ENCODE measurements at regions not wholly inside any gene's neighbourhood (a gene's known extent, or its start where the extent isn't known, plus 50 kb on each side); places are given as distances from the start of the nearest gene placed in this dataset.

DNA sequence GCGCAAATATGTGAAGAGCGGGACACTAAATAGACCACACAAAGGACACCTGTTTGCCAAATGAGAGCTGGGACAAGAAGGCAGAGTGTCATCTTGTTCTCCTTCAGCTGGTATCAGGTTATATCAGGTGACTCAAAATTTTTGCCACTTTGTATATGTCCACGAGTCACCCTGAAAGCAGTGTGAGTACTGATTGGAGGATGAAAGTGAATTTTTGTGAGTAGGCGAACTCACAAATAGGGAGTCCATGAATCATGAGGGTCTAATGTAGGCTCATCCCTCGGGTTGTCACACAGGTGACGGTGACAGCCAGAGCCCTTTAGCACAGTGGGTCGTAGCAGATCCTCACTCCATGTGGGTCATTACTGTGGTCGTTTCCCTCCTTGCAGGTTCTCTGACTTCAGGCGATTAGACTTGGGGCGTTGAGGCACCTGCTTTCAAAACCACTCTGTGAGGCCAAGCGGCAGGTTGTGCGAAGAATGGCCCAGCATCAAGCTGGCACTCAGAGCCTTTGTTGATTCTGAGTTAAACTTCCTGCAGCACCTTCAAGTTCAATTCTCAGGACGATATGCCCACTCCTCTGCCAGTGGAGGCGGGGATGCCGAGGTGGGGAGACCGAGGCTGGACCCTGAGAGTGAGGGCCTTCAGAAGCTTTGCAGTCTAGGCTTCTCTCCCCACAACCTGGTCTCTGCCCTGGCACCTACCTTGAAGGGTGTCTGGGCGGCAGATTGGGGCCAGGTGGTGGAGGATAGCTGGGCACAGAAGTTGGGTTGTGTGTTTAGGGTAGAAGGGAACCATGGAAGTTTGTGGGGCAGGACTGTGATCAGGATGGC is 173.8 kb downstream of the SMAD6 start:
- no peaks in the 10 kb centered on the region for H3K27me3 ChIP-seq
- DNase-seq (no peak), ATAC-seq (no peak)
- 84 to 87% methylated on average over 13 to 17 of the region's 17 CpGs for WGBS, 2 donors
- peaks cover 4% of the 10 kb centered on the region for H3K4me1 ChIP-seq
- H3K9me3 ChIP-seq: no peaks in the 10 kb centered on the region
- no peak for TF ChIP-seq POLR2A (IDR thresholded peaks at IDR 0.05)
- H3K36me3 ChIP-seq (replicated peaks in 1 of 2; ENCODE audit: insufficient read depth in 1 of 2, low read depth in 2 of 2): no peaks in the 10 kb centered on the region
- H3K4me3 ChIP-seq: no peak overlapping the region
- intact Hi-C loops (cut with DNase I): no loop called here
- H3K27ac ChIP-seq: no peak overlapping the region

DNA sequence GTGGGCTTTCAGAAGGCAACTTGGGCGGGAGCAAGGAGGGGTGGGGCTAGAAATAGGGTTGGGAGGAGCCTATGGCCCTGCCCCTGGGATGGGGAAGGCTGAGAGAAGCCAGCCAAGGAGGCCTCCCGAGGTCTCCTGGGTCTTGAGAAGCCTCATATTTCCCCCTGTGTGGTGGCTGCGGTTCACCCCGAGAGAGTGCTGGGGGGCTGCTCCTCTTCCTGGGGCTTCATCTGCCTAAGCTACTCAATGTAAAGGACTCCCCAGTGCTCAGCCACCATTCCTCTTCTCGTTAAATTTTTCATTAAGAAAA is 174.3 kb downstream of the SMAD6 start:
- intact Hi-C loops (cut with DNase I): no loop called here
- H3K27ac ChIP-seq: no peak overlapping the region
- H3K27me3 ChIP-seq: no peaks in the 10 kb centered on the region
- DNase-seq (no peak), ATAC-seq (no peak)
- no peaks in the 10 kb centered on the region for H3K36me3 ChIP-seq (replicated peaks in 1 of 2; ENCODE audit: insufficient read depth in 1 of 2, low read depth in 2 of 2)
- H3K4me1 ChIP-seq: peaks cover 4% of the 10 kb centered on the region
- TF ChIP-seq, protein P1, sequence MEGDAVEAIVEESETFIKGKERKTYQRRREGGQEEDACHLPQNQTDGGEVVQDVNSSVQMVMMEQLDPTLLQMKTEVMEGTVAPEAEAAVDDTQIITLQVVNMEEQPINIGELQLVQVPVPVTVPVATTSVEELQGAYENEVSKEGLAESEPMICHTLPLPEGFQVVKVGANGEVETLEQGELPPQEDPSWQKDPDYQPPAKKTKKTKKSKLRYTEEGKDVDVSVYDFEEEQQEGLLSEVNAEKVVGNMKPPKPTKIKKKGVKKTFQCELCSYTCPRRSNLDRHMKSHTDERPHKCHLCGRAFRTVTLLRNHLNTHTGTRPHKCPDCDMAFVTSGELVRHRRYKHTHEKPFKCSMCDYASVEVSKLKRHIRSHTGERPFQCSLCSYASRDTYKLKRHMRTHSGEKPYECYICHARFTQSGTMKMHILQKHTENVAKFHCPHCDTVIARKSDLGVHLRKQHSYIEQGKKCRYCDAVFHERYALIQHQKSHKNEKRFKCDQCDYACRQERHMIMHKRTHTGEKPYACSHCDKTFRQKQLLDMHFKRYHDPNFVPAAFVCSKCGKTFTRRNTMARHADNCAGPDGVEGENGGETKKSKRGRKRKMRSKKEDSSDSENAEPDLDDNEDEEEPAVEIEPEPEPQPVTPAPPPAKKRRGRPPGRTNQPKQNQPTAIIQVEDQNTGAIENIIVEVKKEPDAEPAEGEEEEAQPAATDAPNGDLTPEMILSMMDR (IDR thresholded peaks at IDR 0.05): no peak
- no peak for TF ChIP-seq POLR2A (IDR thresholded peaks at IDR 0.05)
- H3K9me3 ChIP-seq: no peaks in the 10 kb centered on the region
- 67 to 71% methylated on average over 5 of the region's 5 CpGs for WGBS, 2 donors
- H3K4me3 ChIP-seq: no peak overlapping the region

DNA sequence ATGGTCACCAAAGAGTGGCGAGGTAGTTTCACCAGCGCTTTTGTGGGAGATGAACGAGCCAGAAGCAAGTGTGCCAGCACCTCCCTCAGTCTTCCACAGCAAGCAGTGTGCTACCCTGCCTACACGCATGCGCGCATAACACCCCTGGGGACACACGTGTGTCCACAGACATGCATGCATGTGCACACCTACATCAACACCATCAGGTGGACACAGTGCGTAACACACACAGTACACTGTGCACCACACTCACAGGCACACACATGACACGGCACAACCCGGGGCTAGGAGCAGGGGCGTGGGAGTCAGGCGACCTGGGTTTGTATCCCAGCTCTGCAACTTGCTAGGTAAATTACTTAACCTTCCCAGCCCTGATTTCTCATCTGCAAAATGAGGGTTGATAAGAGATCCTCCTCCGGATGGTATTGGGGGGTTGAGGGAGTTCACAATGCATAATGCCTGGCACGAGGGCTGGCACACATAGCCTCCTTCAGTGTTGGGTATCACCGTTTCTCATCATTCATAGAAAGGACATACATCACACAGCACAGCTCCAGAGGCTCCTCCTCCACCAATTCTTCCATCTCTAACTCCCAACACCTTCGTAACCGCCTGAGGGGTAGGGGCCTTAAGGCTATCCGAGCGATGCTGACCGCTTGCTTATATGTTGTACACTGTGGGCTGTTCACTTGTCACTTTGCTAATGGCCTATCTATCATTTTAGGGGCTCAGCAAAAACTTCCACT is 174.9 kb downstream of the SMAD6 start:
- no peak overlapping the region for H3K4me3 ChIP-seq
- H3K36me3 ChIP-seq (replicated peaks in 1 of 2; ENCODE audit: insufficient read depth in 1 of 2, low read depth in 2 of 2): no peaks in the 10 kb centered on the region
- 85 to 86% methylated on average over 20 of the region's 20 CpGs for WGBS, 2 donors
- ATAC-seq (no peak), DNase-seq (no peak)
- H3K9me3 ChIP-seq: no peaks in the 10 kb centered on the region
- TF ChIP-seq POLR2A (IDR thresholded peaks at IDR 0.05): no peak
- TF ChIP-seq, protein P1 (IDR thresholded peaks at IDR 0.05): no peak
- no peak overlapping the region for H3K27ac ChIP-seq
- H3K4me1 ChIP-seq: peaks cover 4% of the 10 kb centered on the region
- intact Hi-C loops (cut with DNase I): no loop called here
- H3K27me3 ChIP-seq: no peaks in the 10 kb centered on the region

DNA sequence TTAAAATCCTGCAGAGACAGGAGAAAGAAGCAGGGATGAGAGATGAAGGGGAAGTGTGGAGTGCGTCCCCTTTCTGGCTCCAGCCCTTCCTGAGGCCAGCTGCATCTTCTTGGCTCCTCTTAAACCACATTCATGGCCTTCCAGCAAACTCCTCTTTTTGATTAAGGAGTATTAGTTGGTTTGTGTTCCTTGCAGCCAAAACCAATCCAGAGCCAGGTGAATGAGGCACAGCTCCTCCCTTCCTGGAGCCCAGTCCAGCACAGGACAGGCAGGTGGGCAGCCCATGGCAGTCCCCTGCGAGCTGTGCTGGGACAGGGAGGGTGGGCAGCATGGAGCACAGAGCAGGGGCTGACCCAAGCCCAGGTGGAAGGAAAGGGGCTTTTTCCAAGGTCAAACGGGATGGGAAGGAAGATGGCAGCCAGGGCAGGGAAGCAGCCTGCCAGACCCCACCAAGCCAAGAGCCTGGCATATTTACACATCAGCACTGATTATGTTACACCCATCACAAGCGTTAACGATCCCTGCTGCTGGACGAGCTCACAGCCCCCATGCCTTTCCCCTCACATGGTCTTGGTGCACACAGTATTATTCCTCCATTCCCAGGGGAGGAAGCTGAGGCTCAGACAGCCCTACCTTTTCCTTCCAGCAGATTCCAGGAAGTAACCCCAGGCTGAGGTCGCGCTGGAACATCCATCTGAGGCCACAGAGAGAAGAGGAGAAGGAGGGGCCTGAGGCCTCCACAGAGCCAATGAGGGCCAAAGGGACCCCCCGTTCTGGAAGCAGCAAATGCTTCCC is 175.6 kb downstream of the SMAD6 start:
- DNase-seq: no peak
- no peaks in the 10 kb centered on the region for H3K36me3 ChIP-seq (replicated peaks in 1 of 2; ENCODE audit: insufficient read depth in 1 of 2, low read depth in 2 of 2)
- 70 to 73% methylated on average over 6 to 9 of the region's 9 CpGs for WGBS, 2 donors
- H3K4me1 ChIP-seq: peaks cover 8% of the 10 kb centered on the region
- TF ChIP-seq, protein P1 (IDR thresholded peaks at IDR 0.05): no peak
- TF ChIP-seq POLR2A (IDR thresholded peaks at IDR 0.05): no peak
- no peaks in the 10 kb centered on the region for H3K27me3 ChIP-seq
- no peak overlapping the region for H3K4me3 ChIP-seq
- ATAC-seq: peak; percentile 8
- intact Hi-C loops (cut with DNase I): no loop called here
- H3K9me3 ChIP-seq: no peaks in the 10 kb centered on the region
- H3K27ac ChIP-seq: no peak overlapping the region

DNA sequence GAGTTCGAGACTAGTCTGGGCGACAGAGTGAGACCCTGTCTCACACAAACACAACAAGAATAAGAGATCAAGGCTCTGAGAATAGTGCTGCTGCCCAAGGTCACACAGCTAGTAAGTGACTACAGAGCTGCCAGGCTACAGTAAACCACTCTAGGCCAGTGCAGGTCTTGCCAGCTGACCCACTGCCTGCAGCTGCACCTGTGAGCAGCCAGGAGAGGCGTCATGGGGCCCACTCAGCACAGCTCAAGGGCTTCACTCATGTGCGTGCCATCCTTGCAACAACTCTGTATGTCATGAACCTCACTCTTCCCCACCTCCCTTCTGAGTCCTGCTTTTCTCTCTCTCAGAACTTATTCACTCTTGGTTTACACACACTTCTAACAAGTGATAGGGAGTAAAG is 176.7 kb downstream of the SMAD6 start:
- Histone ChIP-seq H3K9me3 (no peaks in the 10 kb centered on the region), H3K4me1 (peaks cover 18% of the 10 kb centered on the region), H3K36me3 (replicated peaks in 1 of 2; ENCODE audit: insufficient read depth in 1 of 2, low read depth in 2 of 2) (no peaks in the 10 kb centered on the region), H3K4me3 (no peak overlapping the region), H3K27me3 (no peaks in the 10 kb centered on the region), H3K27ac (no peak overlapping the region)
- no peak for ATAC-seq
- DNase-seq: peak in 2 of 4 donors; percentile 35 to 46
- TF ChIP-seq POLR2A (IDR thresholded peaks at IDR 0.05): no peak
- TF ChIP-seq, protein P1 (IDR thresholded peaks at IDR 0.05): no peak
- WGBS, 2 donors: 55 to 62% methylated on average over 4 of the region's 4 CpGs
- intact Hi-C loops (cut with DNase I): no loop called here

Measured in body of pancreas (tissue), 4 donors.